ENCODE measurements at regions not wholly inside any gene's neighbourhood (a gene's known extent, or its start where the extent isn't known, plus 50 kb on each side); places are given as distances from the start of the nearest gene placed in this dataset.
"Not testable (repeated sequence)": the region's sequence is repeated elsewhere in the genome, so short reads cannot be mapped to it uniquely, and the experiment has no call there.

DNA sequence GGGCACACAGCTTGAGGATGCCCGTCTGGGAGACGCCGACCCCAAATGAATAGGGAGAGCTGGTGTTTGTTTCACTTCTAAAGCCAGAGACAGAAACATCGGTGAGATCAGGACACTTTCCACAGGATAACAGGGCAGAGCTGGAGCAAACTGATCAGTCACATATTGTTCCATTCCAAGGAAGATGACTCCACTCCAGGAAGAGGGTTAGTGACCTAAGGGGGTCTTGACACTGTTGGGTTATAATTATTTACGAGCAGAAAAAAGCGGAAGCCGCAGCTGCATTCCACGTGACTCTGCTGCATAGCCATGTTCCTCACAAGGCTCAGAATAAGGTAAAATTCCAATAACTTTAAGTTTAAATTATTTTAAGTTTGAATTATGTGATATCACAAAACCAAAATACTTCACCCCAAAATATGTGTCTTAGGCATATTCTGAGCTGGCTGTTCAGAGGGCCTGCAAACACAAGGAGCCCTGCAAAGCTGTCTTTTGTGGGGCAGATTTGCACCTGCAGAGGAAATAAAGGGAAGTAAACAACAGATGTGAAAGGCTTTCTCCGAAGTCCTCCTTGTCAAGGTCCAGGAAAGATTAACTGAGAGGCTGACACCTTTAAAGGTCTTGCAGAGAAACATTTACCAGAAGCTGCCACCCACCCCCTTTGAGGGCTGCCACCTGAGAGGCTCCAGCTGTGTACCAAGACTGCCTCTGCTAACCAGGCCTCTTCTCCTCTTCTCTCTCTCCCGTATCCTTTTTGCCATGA lies 819.2 kb downstream of the UQCRFS1 start:
- DNase-seq: no peak

GRCh38 chr19:28388988-28389387 lies 824.0 kb downstream of the UQCRFS1 start:
- DNase-seq: no peak

GRCh38 chr19:28387507-28387906 lies 825.4 kb downstream of the UQCRFS1 start:
- no peak for DNase-seq

DNA sequence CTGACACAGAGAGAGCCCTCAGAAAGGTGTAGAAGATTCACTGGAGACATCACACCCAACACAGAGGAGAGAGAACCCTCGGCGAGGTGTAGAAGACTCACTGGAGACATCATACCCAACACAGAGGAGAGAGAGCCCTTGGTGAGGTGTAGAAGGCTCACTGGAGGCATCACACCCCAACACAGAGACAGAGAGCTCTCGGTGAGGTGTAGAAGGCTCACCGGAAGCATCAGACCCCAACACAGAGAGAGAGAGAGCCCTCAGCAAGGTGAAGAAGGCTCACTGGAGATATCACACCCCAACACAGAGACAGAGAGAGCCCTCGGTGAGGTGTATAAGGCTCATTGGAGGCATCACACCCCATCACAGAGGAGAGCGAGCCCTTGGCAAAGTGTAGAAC lies 826.5 kb downstream of the UQCRFS1 start:
- DNase-seq: no peak

- no peak for DNase-seq
Measured at GRCh38 chr19:28386066-28386465, 826.9 kb downstream of the UQCRFS1 start.

DNA sequence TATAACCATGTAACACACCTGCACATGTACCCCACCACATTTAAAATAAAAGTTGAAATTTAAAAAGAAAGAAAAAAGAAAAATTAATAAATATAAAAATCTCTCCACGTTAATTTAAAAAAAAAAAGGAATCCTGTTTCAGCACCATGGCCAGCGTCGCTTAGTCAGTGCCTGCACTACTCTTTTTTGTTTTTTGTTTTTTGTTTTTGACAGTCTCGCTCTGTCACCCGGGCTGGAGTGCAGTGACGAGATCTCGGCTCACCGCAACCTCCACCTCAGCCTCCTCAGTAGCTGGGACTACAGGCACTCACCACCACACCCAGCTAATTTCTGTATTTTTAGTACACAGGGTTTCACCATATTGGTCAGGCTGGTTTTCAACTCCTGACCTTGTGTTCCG lies 835.9 kb downstream of the UQCRFS1 start:
- DNase-seq: no peak

- no peak for DNase-seq
Measured at GRCh38 chr19:28374971-28375370, 838.0 kb downstream of the UQCRFS1 start.

DNA sequence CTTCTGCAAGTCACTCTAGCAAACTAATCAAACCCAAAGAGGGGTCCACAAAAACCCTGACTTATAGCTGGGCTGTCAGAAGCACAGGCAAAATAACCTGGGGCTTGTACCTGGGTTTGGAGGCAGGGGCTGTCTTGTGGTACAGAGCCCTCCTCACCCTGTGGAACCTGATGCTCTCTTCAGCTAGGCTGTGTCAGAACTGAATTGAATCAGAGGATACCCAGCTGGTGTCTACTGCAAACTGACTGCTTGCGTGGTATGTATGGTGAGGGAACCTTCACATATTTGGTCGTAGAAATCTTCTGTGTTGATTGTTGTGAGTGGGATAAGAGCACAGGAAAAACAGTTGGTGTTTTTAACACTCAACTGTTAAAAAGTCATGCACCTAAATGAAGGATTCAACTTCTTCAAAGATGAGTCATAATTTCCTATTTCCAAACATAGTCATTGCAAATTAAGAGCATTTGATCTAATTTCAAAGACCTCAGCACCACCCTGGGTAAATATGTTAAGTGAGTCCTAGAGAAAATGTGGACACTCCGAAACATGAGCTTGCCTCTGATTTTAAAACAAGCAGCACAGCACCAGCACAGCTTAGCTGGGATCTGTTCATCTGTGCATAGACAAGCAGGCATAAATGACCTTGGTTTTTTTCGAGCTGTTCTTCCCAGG lies 840.2 kb downstream of the UQCRFS1 start:
- no peak for DNase-seq

DNA sequence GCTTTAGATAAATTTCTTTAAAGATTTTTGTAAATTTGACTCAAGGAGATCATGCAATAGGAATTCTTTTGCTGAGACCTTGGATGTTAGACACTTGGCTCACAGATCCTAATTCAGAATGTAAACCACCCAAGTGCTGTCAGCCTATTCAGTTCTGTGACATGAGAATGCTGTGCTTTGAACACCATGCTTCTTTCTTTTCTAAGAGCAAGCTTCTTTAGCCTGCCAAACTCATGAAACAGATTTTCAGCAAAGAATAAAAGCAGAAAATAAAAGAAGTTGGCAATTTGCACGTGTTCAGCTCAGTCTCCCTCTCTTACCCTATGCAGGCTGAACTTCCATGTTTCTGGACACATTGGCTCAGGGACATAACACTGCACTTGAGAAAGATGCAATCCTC lies 845.8 kb downstream of the UQCRFS1 start:
- DNase-seq: no peak

DNA sequence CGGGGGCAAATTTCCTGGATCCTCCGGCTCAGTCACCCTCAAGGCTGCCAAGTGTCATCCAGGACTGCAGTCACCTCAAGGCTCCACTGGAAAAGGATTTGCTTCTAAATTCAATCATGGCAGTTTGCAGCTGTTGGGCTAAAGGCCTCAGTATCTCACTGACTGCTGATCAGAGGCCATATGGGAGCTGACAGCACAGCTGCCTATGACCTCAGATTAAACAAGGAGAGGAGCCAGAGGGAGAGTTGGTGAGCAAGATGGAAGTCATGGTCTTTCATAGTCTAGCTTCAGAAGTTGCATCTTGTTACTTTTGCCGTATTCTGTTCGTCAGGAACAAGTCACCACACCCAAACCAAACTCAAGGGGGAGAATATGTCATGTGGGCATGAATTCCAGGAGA lies 849.7 kb downstream of the UQCRFS1 start:
- no peak for DNase-seq

GRCh38 chr19:28359431-28360414 lies 853.2 kb downstream of the UQCRFS1 start:
- DNase-seq: no peak

GRCh38 chr19:28358633-28359032 lies 854.3 kb downstream of the UQCRFS1 start:
- no peak for DNase-seq

DNA sequence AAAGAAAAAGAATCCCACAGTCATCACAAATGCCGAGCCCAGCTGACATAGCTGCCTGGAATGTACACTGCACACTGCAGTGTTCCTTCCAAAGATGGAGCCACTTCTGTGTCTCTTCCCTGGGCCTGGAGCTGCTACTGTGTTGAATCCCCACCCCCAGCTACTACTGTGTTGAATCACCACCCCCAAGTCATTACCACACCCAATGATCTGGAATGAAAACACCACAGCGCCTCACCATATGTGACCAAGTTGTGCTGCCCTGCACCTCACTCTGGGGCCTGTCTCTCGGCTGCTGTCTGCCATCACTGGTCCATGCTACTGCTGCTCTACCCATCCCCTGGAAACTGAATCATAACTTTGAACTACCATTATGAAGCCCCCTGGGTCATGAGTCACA lies 861.2 kb downstream of the UQCRFS1 start:
- no peak for DNase-seq

DNA sequence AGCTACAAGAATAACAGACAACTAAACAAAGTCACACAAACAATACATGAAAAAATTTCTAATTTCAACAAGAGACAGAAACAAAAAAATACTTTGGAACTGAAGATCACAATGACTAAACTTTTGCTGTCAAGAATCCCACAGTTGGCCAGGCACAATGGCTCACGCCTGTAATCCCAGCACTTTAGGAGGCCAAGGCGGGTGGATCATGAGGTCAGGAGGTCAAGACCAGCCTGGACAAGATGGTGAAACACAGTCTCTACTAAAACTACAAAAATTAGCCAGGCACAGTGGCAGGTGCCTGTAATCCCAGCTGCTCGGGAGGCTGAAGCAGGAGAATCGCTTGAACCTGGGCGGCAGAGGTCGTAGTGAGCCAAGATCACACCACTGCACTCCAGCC lies 861.6 kb downstream of the UQCRFS1 start:
- DNase-seq: not testable (repeated sequence)

- no peak for DNase-seq
Measured at GRCh38 chr19:28350673-28351072, 862.3 kb downstream of the UQCRFS1 start.

DNA sequence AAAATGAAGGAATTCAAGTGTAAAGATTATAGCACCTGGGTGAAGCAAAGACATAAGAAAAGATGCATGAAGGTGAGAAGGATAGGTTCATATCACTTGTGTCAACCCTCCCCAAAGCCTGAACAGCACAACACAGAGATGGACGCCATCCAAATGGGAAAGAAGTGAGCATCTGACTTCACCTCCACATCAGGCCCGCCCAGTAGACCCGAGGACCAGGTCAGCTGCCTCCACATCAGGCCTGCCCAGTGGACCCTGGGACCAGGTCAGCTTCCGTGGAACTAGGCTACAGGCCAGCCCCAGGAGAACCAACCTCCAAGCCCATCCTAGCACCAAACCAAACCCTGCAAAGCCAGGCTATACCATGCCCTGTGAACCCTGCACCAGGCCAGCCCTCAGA lies 862.9 kb downstream of the UQCRFS1 start:
- DNase-seq: no peak

DNA sequence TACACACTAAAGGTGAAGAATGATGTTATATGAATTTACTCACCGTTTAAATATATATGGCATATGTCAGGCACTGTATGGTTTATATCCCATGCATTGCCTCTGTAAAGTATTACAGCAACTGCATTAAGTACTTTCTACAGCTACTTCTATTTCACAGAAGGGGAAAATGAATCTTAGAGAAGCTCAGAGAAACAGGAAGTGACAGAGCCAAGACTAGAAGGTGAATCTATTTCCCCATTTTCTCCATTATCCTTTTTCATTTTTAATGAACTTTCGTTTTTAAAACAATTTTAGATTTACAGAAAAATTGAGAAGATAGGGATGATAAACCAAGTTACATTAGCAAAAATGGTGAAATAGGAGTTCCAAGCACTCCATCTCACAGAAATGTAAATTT lies 863.3 kb downstream of the UQCRFS1 start:
- DNase-seq: no peak

- no peak for DNase-seq
Measured at GRCh38 chr19:28345811-28346210, 867.1 kb downstream of the UQCRFS1 start.

DNA sequence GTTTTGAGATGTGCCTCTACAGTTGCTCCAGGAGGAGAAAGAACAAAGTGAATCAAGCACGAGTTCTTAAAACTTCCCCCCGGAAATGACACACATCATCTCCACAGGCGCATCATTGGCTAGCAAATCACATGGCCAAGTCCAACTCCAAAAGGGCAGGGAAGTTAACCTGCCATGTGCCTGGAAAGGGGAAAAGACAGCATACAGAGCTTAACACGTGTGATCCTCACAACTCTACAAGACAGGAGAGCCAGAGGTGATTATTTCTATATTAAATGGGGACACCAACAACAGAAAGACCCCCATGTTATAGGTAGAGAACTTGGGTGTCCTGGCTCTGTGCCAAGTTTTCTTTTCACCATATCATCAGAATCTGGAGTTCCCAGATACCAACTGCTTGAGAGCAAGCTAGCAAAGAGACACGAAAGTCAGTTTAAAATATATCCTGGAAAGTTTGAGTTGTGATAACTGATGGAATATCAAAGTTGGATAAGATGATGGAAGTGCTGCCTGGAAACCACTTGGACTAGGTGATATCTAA lies 871.1 kb downstream of the UQCRFS1 start:
- DNase-seq: no peak

DNA sequence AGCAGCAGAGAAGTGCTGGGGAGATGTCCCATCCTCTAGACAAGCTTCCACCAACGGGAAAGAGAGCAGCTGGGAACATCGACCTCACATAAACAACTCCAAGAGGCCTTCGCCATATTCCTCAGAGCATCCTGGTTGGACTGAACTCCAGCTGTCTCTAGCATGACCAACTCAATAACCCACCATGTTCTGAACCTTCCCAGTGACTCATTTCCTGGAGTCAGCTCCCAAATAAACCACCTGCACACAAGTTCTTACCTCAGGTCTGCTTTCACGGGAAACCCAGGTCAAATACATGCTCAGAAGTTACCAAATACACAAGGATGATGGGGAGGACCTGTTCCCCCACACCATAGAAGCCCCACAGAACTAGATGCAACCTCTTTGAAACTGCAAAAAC lies 878.5 kb downstream of the UQCRFS1 start:
- no peak for DNase-seq

- DNase-seq: no peak
Measured at GRCh38 chr19:28333909-28334308, 879.0 kb downstream of the UQCRFS1 start.

GRCh38 chr19:28332886-28333285 lies 880.1 kb downstream of the UQCRFS1 start:
- DNase-seq: no peak

- no peak for DNase-seq
Measured at GRCh38 chr19:28332351-28332750, 880.6 kb downstream of the UQCRFS1 start.
